H1 (cell line): ENCODE measurements at regions not wholly inside any gene's neighbourhood (a gene's known extent, or its start where the extent isn't known, plus 50 kb on each side); places are given as distances from the start of the nearest gene placed in this dataset.

Experiments
- CTCF ChIA-PET: fragments of 300-600 bp; sonication (Branson Sonifier 250); formaldehyde crosslinking; loops from one replicate; lab custom pipeline; 2021; ENCODE audit not compliant: partially characterized antibody; lab: Charles Lee
- POLR2A ChIA-PET: fragments of 300-600 bp; sonication (Branson Sonifier 250); formaldehyde crosslinking; loops from one replicate; lab custom pipeline; 2021; ENCODE audit warnings: inconsistent platforms; ENCODE audit not compliant: partially characterized antibody; lab: Charles Lee
- DNase-seq, 2 experiments: peaks; one replicate each; pipeline versions ENCODE4 v3.0.0 to v3.0.0-alpha.2; 2010 to 2022; ENCODE audit warnings: low spot score in 2 of 2, low read depth in 1 of 2, mixed read lengths in 1 of 2
- FAIRE-seq: peaks from 2 replicates; lab custom pipeline; 2011; peaks lifted over from hg19 to GRCh38; lab: Jason Lieb, UNC
- H2AFZ ChIP-seq: 2 replicates; pipeline ENCODE4 v1.8.1; 2012; ENCODE audit warnings: low read length, inconsistent platforms
- H2AK5ac ChIP-seq: 2 replicates; pipeline ENCODE4 v1.6.1; 2013; ENCODE audit warnings: low read depth, low read length
- H2BK120ac ChIP-seq: replicated peaks from 2 replicates; pipeline ENCODE3; 2013; ENCODE audit warnings: low read depth, low read length, inconsistent platforms
- H2BK12ac ChIP-seq: 2 replicates; pipeline ENCODE4 v1.6.1; 2013; ENCODE audit warnings: low read depth, low read length
- H2BK15ac ChIP-seq: 2 replicates; pipeline ENCODE4 v1.6.1; 2013; ENCODE audit warnings: low read length
- H2BK20ac ChIP-seq: 2 replicates; pipeline ENCODE4 v1.6.1; 2013; ENCODE audit warnings: low read length
- H2BK5ac ChIP-seq: 2 replicates; pipeline ENCODE4 v1.6.1; 2013; ENCODE audit warnings: low read depth, low read length
- H3K14ac ChIP-seq: 2 replicates; pipeline ENCODE4 v1.6.1; 2013; ENCODE audit warnings: inconsistent platforms; ENCODE audit not compliant: insufficient read length
- H3K18ac ChIP-seq: 2 replicates; pipeline ENCODE4 v1.6.1; 2013; ENCODE audit warnings: low read length; ENCODE audit errors: extremely low read depth
- H3K23ac ChIP-seq: 2 replicates; pipeline ENCODE4 v1.6.1; 2013; ENCODE audit warnings: inconsistent platforms; ENCODE audit not compliant: insufficient read length
- H3K23me2 ChIP-seq: 2 replicates; pipeline ENCODE4 v1.6.1; 2013; ENCODE audit warnings: low read depth, low read length
- H3K27ac ChIP-seq: 2 replicates; pipeline ENCODE4 v1.6.1; 2011; ENCODE audit warnings: low read depth, low read length, inconsistent platforms
- H3K27me3 ChIP-seq, 4 experiments: replicated peaks in 1 of 4; 1 replicate in 1 of 4; 2 replicates in 3 of 4; pipeline versions ENCODE4 v1.6.1 to v1.8.1; 2011 to 2013; ENCODE audit warnings: low read length in 3 of 4, mild to moderate bottlenecking in 3 of 4, inconsistent platforms in 2 of 4, mixed read lengths in 2 of 4, moderate library complexity in 1 of 4; ENCODE audit not compliant: control insufficient read depth in 3 of 4, insufficient read depth in 3 of 4; ENCODE audit errors: extremely low read depth in 1 of 4
- H3K36me3 ChIP-seq, 4 experiments: 2 replicates each; pipeline versions ENCODE4 v1.6.1 to v1.8.1; 2011 to 2013; ENCODE audit warnings: mild to moderate bottlenecking in 4 of 4, low read length in 3 of 4, moderate library complexity in 2 of 4, control low read depth in 1 of 4, inconsistent platforms in 1 of 4; ENCODE audit not compliant: insufficient read depth in 4 of 4, control insufficient read depth in 2 of 4
- H3K4ac ChIP-seq: replicated peaks from 2 replicates; pipeline ENCODE3; 2013; ENCODE audit warnings: low read length, low read depth, mixed read lengths, inconsistent platforms; ENCODE audit not compliant: insufficient read length
- H3K4me1 ChIP-seq, 4 experiments: replicated peaks in 1 of 4; 1 replicate in 1 of 4; 2 replicates in 3 of 4; pipeline versions ENCODE4 v1.6.1 to v1.8.1; 2011 to 2013; ENCODE audit warnings: low read length in 3 of 4, inconsistent platforms in 2 of 4, mixed read lengths in 1 of 4; ENCODE audit not compliant: insufficient read depth in 4 of 4, control insufficient read depth in 3 of 4
- H3K4me2 ChIP-seq, 2 experiments: 2 replicates each; pipeline versions ENCODE4 v1.6.1 to v1.8.1; 2011 to 2013; ENCODE audit warnings: low read depth in 2 of 2, low read length in 2 of 2, control low read depth in 1 of 2, inconsistent platforms in 1 of 2, mild to moderate bottlenecking in 1 of 2; ENCODE audit not compliant: insufficient read depth in 1 of 2
- H3K4me3 ChIP-seq, 4 experiments: fragments of 200-600, 300-600 bp in 1 of 4; sonication (generic), shearing (Covaris generic), sonication (Bioruptor Twin) in 1 of 4; 2 replicates each; pipeline versions ENCODE4 v1.5.1 to v1.8.1; 2011 to 2016; ENCODE audit warnings: low read length in 4 of 4, low read depth in 3 of 4, control low read depth in 2 of 4, inconsistent platforms in 2 of 4, mild to moderate bottlenecking in 2 of 4, mixed read lengths in 1 of 4, moderate library complexity in 1 of 4; ENCODE audit not compliant: insufficient read depth in 2 of 4; ENCODE audit errors: extremely low read depth in 1 of 4
- H3K56ac ChIP-seq: replicated peaks from 2 replicates; pipeline ENCODE3; 2013; ENCODE audit warnings: low read depth, mild to moderate bottlenecking, mixed read lengths, low read length, inconsistent platforms; ENCODE audit not compliant: insufficient read length
- H3K79me1 ChIP-seq: 2 replicates; pipeline ENCODE4 v1.6.1; 2013; ENCODE audit warnings: low read depth, low read length, control low read depth
- H3K79me2 ChIP-seq, 2 experiments: 2 replicates each; pipeline versions ENCODE4 v1.6.1 to v1.8.1; 2012 to 2013; ENCODE audit warnings: low read length in 2 of 2, mild to moderate bottlenecking in 2 of 2, inconsistent platforms in 1 of 2; ENCODE audit not compliant: insufficient read depth in 2 of 2, control insufficient read depth in 1 of 2
- H3K9ac ChIP-seq, 4 experiments: replicated peaks in 1 of 4; 1 replicate in 1 of 4; 2 replicates in 3 of 4; pipeline versions ENCODE4 v1.6.1 to v1.8.1; 2011 to 2013; ENCODE audit warnings: low read depth in 3 of 4, low read length in 3 of 4, control low read depth in 2 of 4, mild to moderate bottlenecking in 2 of 4, moderate library complexity in 2 of 4, inconsistent platforms in 1 of 4; ENCODE audit errors: extremely low read depth in 1 of 4
- H3K9me3 ChIP-seq, 2 experiments: 2 replicates each; pipeline versions ENCODE4 v1.6.1 to v1.8.1; 2012 to 2013; ENCODE audit warnings: mild to moderate bottlenecking in 2 of 2, moderate library complexity in 2 of 2, control low read depth in 1 of 2, inconsistent platforms in 1 of 2, low read depth in 1 of 2, low read length in 1 of 2, mixed read lengths in 1 of 2; ENCODE audit not compliant: insufficient read depth in 2 of 2
- H4K20me1 ChIP-seq, 2 experiments: replicated peaks in 1 of 2; 2 replicates each; pipeline versions ENCODE3 to v1.8.1; 2011 to 2013; ENCODE audit warnings: inconsistent platforms in 2 of 2, low read length in 2 of 2, mild to moderate bottlenecking in 1 of 2; ENCODE audit not compliant: insufficient read depth in 2 of 2, control insufficient read depth in 1 of 2
- H4K5ac ChIP-seq: 2 replicates; pipeline ENCODE4 v1.6.1; 2013; ENCODE audit warnings: low read length, low read depth, mixed read lengths, inconsistent platforms; ENCODE audit not compliant: insufficient read length
- H4K8ac ChIP-seq: 2 replicates; pipeline ENCODE4 v1.8.0; 2013; ENCODE audit warnings: mild to moderate bottlenecking, moderate library complexity, low read length, inconsistent platforms; ENCODE audit not compliant: insufficient read depth; ENCODE audit errors: extremely low read depth
- H4K91ac ChIP-seq: replicated peaks from 2 replicates; pipeline ENCODE3; 2013; ENCODE audit warnings: low read length, mixed read lengths, inconsistent platforms; ENCODE audit not compliant: insufficient read length
- CTBP2 ChIP-seq: IDR thresholded peaks from 2 replicates; pipeline ENCODE4 v1.7.0; 2011; ENCODE audit warnings: borderline replicate concordance, mild to moderate bottlenecking, moderate library complexity, mixed read lengths, low read length; ENCODE audit not compliant: insufficient read depth, insufficient read length
- POLR2A ChIP-seq, 2 experiments: IDR thresholded peaks; 1 replicate in 1 of 2; 2 replicates in 1 of 2; pipeline ENCODE4 v1.6.1; 2011; ENCODE audit warnings: low read depth in 2 of 2, low read length in 2 of 2, mild to moderate bottlenecking in 2 of 2; ENCODE audit errors: control extremely low read depth in 1 of 2
- POLR2AphosphoS5 ChIP-seq: IDR thresholded peaks from 2 replicates; pipeline ENCODE4 v1.6.1; 2011; ENCODE audit warnings: low read depth, low read length
- RBBP5 ChIP-seq: IDR thresholded peaks from 2 replicates; pipeline ENCODE4 v1.7.1; 2012; ENCODE audit warnings: low read depth, mild to moderate bottlenecking, inconsistent platforms, low read length, moderate library complexity, borderline replicate concordance
- SAP30 ChIP-seq: fragments of 300-600 bp; sonication (generic); IDR thresholded peaks from 2 replicates; pipeline ENCODE4 v1.7.1; 2012; ENCODE audit warnings: low read length, moderate library complexity, mild to moderate bottlenecking, inconsistent platforms; ENCODE audit not compliant: insufficient read depth, insufficient replicate concordance
- SP1 ChIP-seq: IDR thresholded peaks from 2 replicates; pipeline ENCODE4 v1.6.1; 2011; ENCODE audit warnings: low read depth, low read length
- SP4 ChIP-seq: IDR thresholded peaks from 2 replicates; pipeline ENCODE4 v1.6.1; 2012; ENCODE audit warnings: low read length, inconsistent platforms
- TAF1 ChIP-seq: IDR thresholded peaks from 2 replicates; pipeline ENCODE4 v1.6.1; 2011; ENCODE audit warnings: mild to moderate bottlenecking, low read depth, low read length
- USF2 ChIP-seq: IDR thresholded peaks from 2 replicates; pipeline ENCODE4 v1.6.1; 2011; ENCODE audit warnings: low read length, improper control_type of control experiment
- WGBS, 2 experiments: shearing (Covaris generic) in 1 of 2; methylation state at CpG; one replicate each; pipeline versions ENCODE4 v1.1.6 to v1.1.7; 2013 to 2015; ENCODE audit warnings: low lambda C conversion rate in 2 of 2, mixed read lengths in 2 of 2, inconsistent platforms in 1 of 2, low coverage in 1 of 2, missing lambda C conversion rate in 1 of 2; ENCODE audit not compliant: insufficient replicate concordance in 2 of 2, insufficient coverage in 1 of 2, insufficient read length in 1 of 2; ENCODE audit errors: extremely low coverage in 1 of 2, missing lambda C conversion rate in 1 of 2; 5-methylcytosine and 5-hydroxymethylcytosine counted together

GRCh38 chr2:136291871-136292270, 173.9 kb upstream of the CXCR4 start:
- Histone ChIP-seq H2BK12ac (no peak overlapping the region), H3K9me3 (no peaks in the 10 kb centered on the region), H3K79me2 (no peaks in the 10 kb centered on the region), H4K91ac (no peak overlapping the region), H3K56ac (no peak overlapping the region), H4K5ac (no peak overlapping the region), H2BK15ac (no peak overlapping the region), H3K79me1 (no peaks in the 10 kb centered on the region), H3K27me3 (no peaks in the 10 kb centered on the region), H3K4me1 (no peaks in the 10 kb centered on the region), H3K18ac (no peak overlapping the region), H2AK5ac (no peak overlapping the region), H3K4ac (no peak overlapping the region), H2BK5ac (no peak overlapping the region), H3K23ac (no peak overlapping the region), H3K9ac (no peak overlapping the region), H3K14ac (no peak overlapping the region), H3K4me2 (no peak overlapping the region), H4K8ac (no peak overlapping the region)
- ChIA-PET POLR2A (no interaction called here), CTCF (no interaction called here)
- FAIRE-seq (no peak), DNase-seq (no peak)
- no peak for TF ChIP-seq POLR2A (IDR thresholded peaks at IDR 0.05; ENCODE audit: control extremely low read depth in 1 of 2, low read depth in 2 of 2, low read length in 2 of 2)
- TF ChIP-seq SAP30: no peak
- TF ChIP-seq SP4: no peak
- TF ChIP-seq RBBP5: no peak
- no peak for TF ChIP-seq USF2
- TF ChIP-seq POLR2AphosphoS5: no peak
- no peak for TF ChIP-seq TAF1
- no peak for TF ChIP-seq CTBP2
- no peak for TF ChIP-seq SP1
- TF ChIP-seq, all 59 proteins: peak for 0
- Histone ChIP-seq H4K20me1 (no peaks in the 10 kb centered on the region), H2AFZ (no peak overlapping the region), H2BK20ac (no peak overlapping the region), H3K27ac (no peak overlapping the region), H3K36me3 (no peaks in the 10 kb centered on the region), H3K4me3 (no peak overlapping the region), H2BK120ac (no peak overlapping the region), H3K23me2 (no peaks in the 10 kb centered on the region)
- WGBS, 2 experiments: 89% methylated on average over 4 of the region's 4 CpGs; no CpG with 5 or more reads in 1 of the 2 experiments
